ENCODE measurements at regions not wholly inside any gene's neighbourhood (a gene's known extent, or its start where the extent isn't known, plus 50 kb on each side); places are given as distances from the start of the nearest gene placed in this dataset.

DNA sequence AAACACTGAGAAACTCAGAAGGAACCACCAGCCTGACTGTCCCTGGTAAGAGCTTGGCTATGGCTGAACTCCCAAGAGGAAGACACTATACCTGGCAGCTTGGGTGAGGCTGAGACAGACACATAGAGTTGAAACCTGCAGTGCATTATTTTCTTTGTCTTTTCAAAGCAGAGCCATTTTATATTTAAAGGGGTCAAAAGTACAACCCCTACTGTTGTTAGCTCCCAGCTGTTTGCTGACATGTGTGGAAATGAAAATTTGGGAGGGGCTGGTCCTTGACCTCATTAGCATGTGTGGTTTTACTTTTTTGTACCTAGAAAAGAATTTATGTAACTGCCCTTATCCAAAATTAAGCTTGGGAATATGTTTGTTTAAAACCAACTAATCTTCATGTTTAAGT lies 309.0 kb downstream of the RPRM start:
- no peaks in the 10 kb centered on the region for H3K36me3 ChIP-seq
- no peak overlapping the region for H3K4me3 ChIP-seq (ENCODE audit: low read depth in 1 of 2, low read length in 1 of 2)
- no peaks in the 10 kb centered on the region for H3K9me3 ChIP-seq
- H3K27me3 ChIP-seq, result no peaks in the 10 kb centered on the region
- no peak overlapping the region for H3K27ac ChIP-seq
- TF ChIP-seq CTCF (IDR thresholded peaks at IDR 0.05), result no peak
- H3K4me1 ChIP-seq (ENCODE audit: control insufficient read depth in 1 of 2, insufficient read depth in 1 of 2, low read depth in 1 of 2, low read length in 1 of 2), result no peaks in the 10 kb centered on the region

DNA sequence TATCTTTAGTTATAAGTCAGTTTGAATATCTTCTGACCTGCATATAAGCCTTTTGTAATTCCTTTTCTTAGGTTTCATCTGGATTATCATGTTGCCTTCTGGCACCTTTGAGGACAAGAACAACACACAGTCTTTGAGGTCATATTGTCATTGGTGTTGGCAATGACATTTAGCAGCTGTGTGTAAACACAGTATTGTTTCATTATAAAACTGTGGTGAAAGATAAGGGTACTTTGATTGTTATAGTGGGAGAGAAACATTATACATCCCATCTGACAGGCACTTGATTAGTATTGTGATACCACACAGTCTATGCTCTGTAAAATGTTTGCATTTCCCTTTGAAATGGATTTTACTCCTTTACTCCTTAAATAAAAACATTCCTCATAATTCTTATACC lies 313.5 kb downstream of the RPRM start:
- no peaks in the 10 kb centered on the region for H3K27me3 ChIP-seq
- H3K27ac ChIP-seq, result no peak overlapping the region
- H3K9me3 ChIP-seq, result no peaks in the 10 kb centered on the region
- H3K36me3 ChIP-seq, result no peaks in the 10 kb centered on the region
- H3K4me3 ChIP-seq (ENCODE audit: low read depth in 1 of 2, low read length in 1 of 2), result no peak overlapping the region
- TF ChIP-seq CTCF (IDR thresholded peaks at IDR 0.05), result no peak
- H3K4me1 ChIP-seq (ENCODE audit: control insufficient read depth in 1 of 2, insufficient read depth in 1 of 2, low read depth in 1 of 2, low read length in 1 of 2), result no peaks in the 10 kb centered on the region

DNA sequence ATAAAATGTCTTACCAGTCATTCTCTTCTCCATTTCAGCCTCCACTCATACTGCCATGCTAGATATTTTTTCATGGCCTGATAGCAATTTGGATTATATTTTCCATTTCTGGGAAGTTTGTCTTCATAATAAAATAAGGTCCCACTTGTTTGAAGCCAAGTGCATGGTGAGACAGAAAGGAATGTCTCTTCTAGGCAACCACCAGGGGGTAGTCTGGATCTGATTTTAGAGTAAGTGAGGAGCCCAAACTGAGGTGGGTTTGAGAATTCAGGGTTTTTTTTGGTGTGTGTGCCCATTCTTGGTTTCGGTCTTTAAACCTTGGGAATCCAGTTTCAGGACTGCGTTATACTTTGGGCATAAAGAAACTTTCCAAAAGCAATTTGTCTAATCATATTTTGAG lies 315.5 kb downstream of the RPRM start:
- Histone ChIP-seq H3K36me3 (no peaks in the 10 kb centered on the region), H3K27ac (no peak overlapping the region), H3K4me3 (ENCODE audit: low read depth in 1 of 2, low read length in 1 of 2) (no peak overlapping the region), H3K27me3 (no peaks in the 10 kb centered on the region), H3K4me1 (ENCODE audit: control insufficient read depth in 1 of 2, insufficient read depth in 1 of 2, low read depth in 1 of 2, low read length in 1 of 2) (no peaks in the 10 kb centered on the region), H3K9me3 (no peaks in the 10 kb centered on the region)
- TF ChIP-seq CTCF (IDR thresholded peaks at IDR 0.05), result no peak

- Histone ChIP-seq H3K4me3 (ENCODE audit: low read depth in 1 of 2, low read length in 1 of 2) (no peak overlapping the region), H3K36me3 (no peaks in the 10 kb centered on the region), H3K9me3 (no peaks in the 10 kb centered on the region), H3K4me1 (ENCODE audit: control insufficient read depth in 1 of 2, insufficient read depth in 1 of 2, low read depth in 1 of 2, low read length in 1 of 2) (no peaks in the 10 kb centered on the region), H3K27me3 (no peaks in the 10 kb centered on the region), H3K27ac (no peak overlapping the region)
- TF ChIP-seq CTCF (IDR thresholded peaks at IDR 0.05), result no peak
Measured at GRCh38 chr2:153156743-153157142, 321.8 kb downstream of the RPRM start.

DNA sequence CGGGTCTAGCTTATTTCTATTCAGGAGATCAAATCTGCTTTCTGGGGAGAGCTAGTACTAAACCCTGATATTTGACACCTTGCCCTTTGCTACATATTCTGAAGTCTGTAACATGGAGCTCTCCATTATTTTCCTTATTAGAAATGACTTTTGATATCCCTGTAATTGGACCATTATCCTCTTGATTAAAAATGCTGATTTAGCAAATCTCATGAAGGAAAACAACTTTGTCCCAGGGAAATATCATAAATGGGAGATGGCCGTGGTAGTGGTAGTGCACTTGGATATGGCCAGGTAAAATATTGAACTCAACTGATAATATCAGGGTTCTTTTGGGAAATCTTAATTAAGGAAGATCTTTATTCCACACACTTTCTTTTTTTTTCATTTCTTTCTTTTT lies 326.5 kb downstream of the RPRM start:
- Histone ChIP-seq H3K36me3 (no peaks in the 10 kb centered on the region), H3K27me3 (no peaks in the 10 kb centered on the region), H3K4me1 (ENCODE audit: control insufficient read depth in 1 of 2, insufficient read depth in 1 of 2, low read depth in 1 of 2, low read length in 1 of 2) (no peaks in the 10 kb centered on the region), H3K27ac (no peak overlapping the region), H3K4me3 (ENCODE audit: low read depth in 1 of 2, low read length in 1 of 2) (no peak overlapping the region), H3K9me3 (no peaks in the 10 kb centered on the region)
- TF ChIP-seq CTCF (IDR thresholded peaks at IDR 0.05), result no peak

DNA sequence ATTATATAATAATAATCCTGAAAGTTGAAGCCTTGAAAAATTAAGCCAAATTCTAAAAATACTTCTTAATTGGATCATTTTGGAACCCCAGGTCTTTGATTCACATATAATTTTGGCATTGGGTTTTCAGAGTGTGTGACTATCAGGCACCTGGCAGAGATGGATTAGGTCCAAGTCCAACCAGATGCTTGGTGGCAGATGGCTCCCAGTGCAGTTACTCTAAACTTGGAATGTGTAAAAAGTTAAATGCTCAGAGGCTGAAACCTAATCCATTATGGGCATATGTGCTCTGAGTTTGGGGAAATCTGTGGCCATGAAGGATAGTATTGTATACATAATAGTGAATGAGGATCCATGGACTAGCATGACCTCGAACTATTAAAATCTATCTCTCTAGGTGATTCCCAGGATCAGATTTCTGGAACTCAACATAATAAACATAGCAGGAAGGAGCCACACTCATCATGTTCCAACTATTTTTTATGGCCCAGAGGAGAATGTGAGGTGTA lies 333.0 kb downstream of the RPRM start:
- no peaks in the 10 kb centered on the region for H3K4me1 ChIP-seq (ENCODE audit: control insufficient read depth in 1 of 2, insufficient read depth in 1 of 2, low read depth in 1 of 2, low read length in 1 of 2)
- TF ChIP-seq CTCF (IDR thresholded peaks at IDR 0.05), result no peak
- no peaks in the 10 kb centered on the region for H3K36me3 ChIP-seq

More for the DNA sequence above, 333.0 kb downstream of the RPRM start:
- Histone ChIP-seq H3K27ac (no peak overlapping the region), H3K27me3 (no peaks in the 10 kb centered on the region), H3K4me3 (ENCODE audit: low read depth in 1 of 2, low read length in 1 of 2) (no peak overlapping the region), H3K9me3 (no peaks in the 10 kb centered on the region)

All from neutrophil (primary cell).